Panc1 (cell line): ENCODE measurements at regions not wholly inside any gene's neighbourhood (a gene's known extent, or its start where the extent isn't known, plus 50 kb on each side); places are given as distances from the start of the nearest gene placed in this dataset.

ENCODE experiments used
- ATAC-seq: fragments of 200-7000 bp; cut with Tn5 transposase; 2 replicates; pipeline ENCODE4 v1.9.1; 2020; ENCODE audit warnings: mild to moderate bottlenecking, moderate library complexity
- BruUV-seq: library from RNA; stranded (reverse); fragments of 400-500 nt; replicated peaks from 2 replicates; lab custom pipeline; 2021; lab: Mats Ljungman, UMichigan
- CTCF ChIA-PET: fragments of 300-600 bp; sonication (Branson Sonifier 250); formaldehyde crosslinking; loops from one replicate; lab custom pipeline; 2022; ENCODE audit warnings: antibody characterized with exemption; lab: Charles Lee
- POLR2A ChIA-PET: fragments of 300-600 bp; sonication (Branson Sonifier 250); formaldehyde crosslinking; loops from one replicate; lab custom pipeline; 2022; ENCODE audit warnings: antibody characterized with exemption; lab: Charles Lee
- DNase-seq: peaks from one replicate; pipeline ENCODE4 v3.0.0-alpha.2; 2010; ENCODE audit warnings: low read depth, low spot score
- H3K27ac ChIP-seq: 2 replicates; pipeline ENCODE4 v1.5.1; 2011; ENCODE audit warnings: mild to moderate bottlenecking, low read length, inconsistent platforms
- H3K27me3 ChIP-seq: fragments of 200-500 bp; sonication (Bioruptor generic); 2 replicates; pipeline ENCODE4 v1.6.0; 2014; ENCODE audit warnings: low read length, inconsistent platforms; ENCODE audit not compliant: control insufficient read depth, insufficient read depth
- H3K36me3 ChIP-seq: fragments of 200-500 bp; sonication (Bioruptor generic); 2 replicates; pipeline ENCODE4 v1.5.1; 2014; ENCODE audit warnings: inconsistent platforms, mild to moderate bottlenecking, low read length, moderate library complexity; ENCODE audit not compliant: control insufficient read depth, insufficient read depth
- H3K4me1 ChIP-seq: 2 replicates; pipeline ENCODE4 v1.5.1; 2011; ENCODE audit warnings: inconsistent platforms, mild to moderate bottlenecking, low read length, moderate library complexity; ENCODE audit not compliant: control insufficient read depth, insufficient read depth
- H3K4me3 ChIP-seq, 2 experiments: 2 replicates each; pipeline ENCODE4 v1.5.1; 2011 to 2012; ENCODE audit warnings: low read depth in 2 of 2, low read length in 2 of 2, mild to moderate bottlenecking in 2 of 2, inconsistent platforms in 1 of 2, moderate library complexity in 1 of 2
- H3K9me3 ChIP-seq: fragments of 200-500 bp; sonication (Bioruptor generic); 2 replicates; pipeline ENCODE4 v1.5.1; 2014; ENCODE audit warnings: low read depth, mild to moderate bottlenecking, inconsistent platforms, low read length, moderate library complexity; ENCODE audit not compliant: control insufficient read depth, insufficient read depth
- POLR2AphosphoS5 ChIP-seq: IDR thresholded peaks from 2 replicates; pipeline ENCODE4 v1.6.1; 2012; ENCODE audit warnings: mild to moderate bottlenecking, low read depth, low read length, moderate library complexity
- SIN3A ChIP-seq: IDR thresholded peaks from 2 replicates; pipeline ENCODE4 v1.6.1; 2012; ENCODE audit warnings: low read depth, mild to moderate bottlenecking, low read length, moderate library complexity, borderline replicate concordance; ENCODE audit not compliant: insufficient read depth
- TCF7L2 ChIP-seq: IDR thresholded peaks from 2 replicates; pipeline ENCODE4 v1.6.1; 2011; ENCODE audit warnings: mild to moderate bottlenecking, low read depth, low read length, inconsistent platforms
- in situ Hi-C: cut with HindIII; loops from 2 replicates; pipeline ENCODE4 v1.10.0; 2016; ENCODE audit warnings: low sequenced_read_pairs, low pct_unique_long_range_greater_than_20kb
- intact Hi-C: fragments of 100-400 bp; cut with micrococcal nuclease; formaldehyde crosslinking; loops from one replicate; pipeline ENCODE4 v1.10.0; 2022; ENCODE audit not compliant: unreplicated experiment
- TF ChIP-seq, protein P1 (sequence below), 2 experiments: IDR thresholded peaks; 2 replicates each; pipeline ENCODE4 v1.6.1; 2011 to 2012; ENCODE audit warnings: low read depth in 2 of 2, control low read depth in 1 of 2, low read length in 1 of 2, mild to moderate bottlenecking in 1 of 2, moderate library complexity in 1 of 2; ENCODE audit not compliant: insufficient read depth in 1 of 2
- TF ChIP-seq, protein P2 (sequence below): fragments of 450-650 bp; IDR thresholded peaks from 2 replicates; pipeline ENCODE4 v1.5.1; 2017; ENCODE audit warnings: mild to moderate bottlenecking

DNA sequence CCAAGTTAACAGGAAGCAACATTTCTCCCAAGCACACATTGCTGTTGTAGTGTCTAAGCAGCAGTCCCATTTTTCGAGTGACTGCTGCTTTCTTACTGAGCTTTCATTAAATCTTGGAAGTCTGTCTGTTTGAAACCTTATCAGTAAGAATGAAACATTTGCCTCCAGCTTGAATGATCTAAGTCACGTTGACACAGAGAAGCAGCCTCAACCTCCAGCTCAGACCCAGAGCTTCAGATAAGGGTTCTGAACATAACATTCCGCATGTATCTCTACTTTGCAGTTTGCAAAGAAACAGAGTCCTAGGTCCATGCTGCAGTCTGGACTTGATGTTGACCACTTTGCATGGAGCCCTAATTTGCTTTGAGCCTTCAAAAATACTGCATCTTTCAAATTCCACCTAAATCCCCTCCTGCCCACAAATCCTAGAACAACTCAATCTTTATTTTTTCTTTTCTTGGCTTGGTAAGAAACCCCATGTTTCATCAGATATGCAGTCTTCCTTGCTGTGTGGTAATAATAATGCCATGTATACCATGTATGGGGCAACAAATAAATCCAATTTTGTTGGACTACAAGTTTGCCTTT, 698.7 kb upstream of the IGFBP3 start:
- BruUV-seq: no TSS peak
- ChIA-PET CTCF (no interaction called here), POLR2A (no interaction called here)
- TF ChIP-seq, protein P1, sequence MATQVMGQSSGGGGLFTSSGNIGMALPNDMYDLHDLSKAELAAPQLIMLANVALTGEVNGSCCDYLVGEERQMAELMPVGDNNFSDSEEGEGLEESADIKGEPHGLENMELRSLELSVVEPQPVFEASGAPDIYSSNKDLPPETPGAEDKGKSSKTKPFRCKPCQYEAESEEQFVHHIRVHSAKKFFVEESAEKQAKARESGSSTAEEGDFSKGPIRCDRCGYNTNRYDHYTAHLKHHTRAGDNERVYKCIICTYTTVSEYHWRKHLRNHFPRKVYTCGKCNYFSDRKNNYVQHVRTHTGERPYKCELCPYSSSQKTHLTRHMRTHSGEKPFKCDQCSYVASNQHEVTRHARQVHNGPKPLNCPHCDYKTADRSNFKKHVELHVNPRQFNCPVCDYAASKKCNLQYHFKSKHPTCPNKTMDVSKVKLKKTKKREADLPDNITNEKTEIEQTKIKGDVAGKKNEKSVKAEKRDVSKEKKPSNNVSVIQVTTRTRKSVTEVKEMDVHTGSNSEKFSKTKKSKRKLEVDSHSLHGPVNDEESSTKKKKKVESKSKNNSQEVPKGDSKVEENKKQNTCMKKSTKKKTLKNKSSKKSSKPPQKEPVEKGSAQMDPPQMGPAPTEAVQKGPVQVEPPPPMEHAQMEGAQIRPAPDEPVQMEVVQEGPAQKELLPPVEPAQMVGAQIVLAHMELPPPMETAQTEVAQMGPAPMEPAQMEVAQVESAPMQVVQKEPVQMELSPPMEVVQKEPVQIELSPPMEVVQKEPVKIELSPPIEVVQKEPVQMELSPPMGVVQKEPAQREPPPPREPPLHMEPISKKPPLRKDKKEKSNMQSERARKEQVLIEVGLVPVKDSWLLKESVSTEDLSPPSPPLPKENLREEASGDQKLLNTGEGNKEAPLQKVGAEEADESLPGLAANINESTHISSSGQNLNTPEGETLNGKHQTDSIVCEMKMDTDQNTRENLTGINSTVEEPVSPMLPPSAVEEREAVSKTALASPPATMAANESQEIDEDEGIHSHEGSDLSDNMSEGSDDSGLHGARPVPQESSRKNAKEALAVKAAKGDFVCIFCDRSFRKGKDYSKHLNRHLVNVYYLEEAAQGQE (IDR thresholded peaks at IDR 0.05; ENCODE audit: insufficient read depth in 1 of 2, low read depth in 2 of 2, low read length in 1 of 2): no peak
- TF ChIP-seq SIN3A (no peak), TCF7L2 (no peak), POLR2AphosphoS5 (no peak)
- TF ChIP-seq, protein P2, sequence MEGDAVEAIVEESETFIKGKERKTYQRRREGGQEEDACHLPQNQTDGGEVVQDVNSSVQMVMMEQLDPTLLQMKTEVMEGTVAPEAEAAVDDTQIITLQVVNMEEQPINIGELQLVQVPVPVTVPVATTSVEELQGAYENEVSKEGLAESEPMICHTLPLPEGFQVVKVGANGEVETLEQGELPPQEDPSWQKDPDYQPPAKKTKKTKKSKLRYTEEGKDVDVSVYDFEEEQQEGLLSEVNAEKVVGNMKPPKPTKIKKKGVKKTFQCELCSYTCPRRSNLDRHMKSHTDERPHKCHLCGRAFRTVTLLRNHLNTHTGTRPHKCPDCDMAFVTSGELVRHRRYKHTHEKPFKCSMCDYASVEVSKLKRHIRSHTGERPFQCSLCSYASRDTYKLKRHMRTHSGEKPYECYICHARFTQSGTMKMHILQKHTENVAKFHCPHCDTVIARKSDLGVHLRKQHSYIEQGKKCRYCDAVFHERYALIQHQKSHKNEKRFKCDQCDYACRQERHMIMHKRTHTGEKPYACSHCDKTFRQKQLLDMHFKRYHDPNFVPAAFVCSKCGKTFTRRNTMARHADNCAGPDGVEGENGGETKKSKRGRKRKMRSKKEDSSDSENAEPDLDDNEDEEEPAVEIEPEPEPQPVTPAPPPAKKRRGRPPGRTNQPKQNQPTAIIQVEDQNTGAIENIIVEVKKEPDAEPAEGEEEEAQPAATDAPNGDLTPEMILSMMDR: no peak
- H3K36me3 ChIP-seq: no peaks in the 10 kb centered on the region
- DNase-seq (no peak), ATAC-seq (no peak)
- intact Hi-C loops: no loop called here
- no peaks in the 10 kb centered on the region for H3K4me1 ChIP-seq
- no peak overlapping the region for H3K4me3 ChIP-seq
- H3K27me3 ChIP-seq: no peaks in the 10 kb centered on the region
- H3K27ac ChIP-seq: no peak overlapping the region
- in situ Hi-C loops: no loop called here
- no peaks in the 10 kb centered on the region for H3K9me3 ChIP-seq

DNA sequence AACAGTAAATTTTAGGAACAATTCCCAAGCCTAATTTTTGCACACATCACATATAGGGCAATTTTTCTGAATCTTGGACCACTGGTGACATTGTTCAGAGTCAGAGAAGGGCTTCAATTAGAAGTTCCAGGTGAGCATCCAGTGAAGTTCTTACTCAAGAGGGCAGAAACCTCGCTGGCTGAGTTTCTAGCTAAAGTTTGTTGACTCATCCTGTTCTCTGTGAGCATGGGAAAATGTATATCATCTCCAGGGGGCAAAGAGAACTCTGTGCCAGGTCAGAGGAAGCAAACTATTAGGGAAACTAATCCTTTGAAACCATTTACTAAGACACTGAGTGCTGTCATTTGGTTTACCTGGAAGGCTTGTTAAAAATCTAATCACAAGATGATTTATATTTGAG, 695.6 kb upstream of the IGFBP3 start:
- Histone ChIP-seq H3K4me3 (no peak overlapping the region), H3K9me3 (no peaks in the 10 kb centered on the region), H3K27me3 (no peaks in the 10 kb centered on the region), H3K36me3 (no peaks in the 10 kb centered on the region), H3K4me1 (no peaks in the 10 kb centered on the region), H3K27ac (no peak overlapping the region)
- no peak for DNase-seq
- TF ChIP-seq TCF7L2 (no peak), SIN3A (no peak), POLR2AphosphoS5 (no peak)
- TF ChIP-seq, protein P1 (IDR thresholded peaks at IDR 0.05; ENCODE audit: insufficient read depth in 1 of 2, low read depth in 2 of 2, low read length in 1 of 2): no peak
- TF ChIP-seq, protein P2: no peak
- no TSS peak for BruUV-seq
- POLR2A ChIA-PET: no interaction called here
- in situ Hi-C loops (no loop called here), intact Hi-C loops (no loop called here)
- CTCF ChIA-PET: no interaction called here
- no peak for ATAC-seq
